Stomach (tissue), 8 donors: ENCODE measurements at regions not wholly inside any gene's neighbourhood (a gene's known extent, or its start where the extent isn't known, plus 50 kb on each side); places are given as distances from the start of the nearest gene placed in this dataset.

ENCODE experiments used
- DNase-seq, 2 donors: peaks; one replicate each; pipeline versions ENCODE4 v3.0.0 to v3.0.0-alpha.2; 2013 to 2019
- H3K27ac ChIP-seq, 5 donors: fragments of 200-600 bp in 4 of 5; sonication (generic) in 4 of 5; one replicate each; pipeline ENCODE4 v1.5.1; 2013 to 2019; ENCODE audit warnings: mild to moderate bottlenecking in 1 of 5, moderate library complexity in 1 of 5
- H3K27me3 ChIP-seq, 3 donors: fragments of 200-600 bp; sonication (generic); one replicate each; pipeline ENCODE4 v1.5.1; 2017 to 2019; ENCODE audit warnings: mixed run types in 1 of 3
- H3K36me3 ChIP-seq, 4 donors: fragments of 200-600 bp; sonication (generic); 1 replicate in 3 of 4; 2 replicates in 1 of 4; pipeline ENCODE4 v1.5.1; 2016 to 2019
- H3K4me1 ChIP-seq, 4 donors: fragments of 200-600 bp; sonication (generic); one replicate each; pipeline ENCODE4 v1.5.1; 2016 to 2019
- H3K4me3 ChIP-seq, 4 donors: fragments of 200-600 bp; sonication (generic) in 3 of 4; one replicate each; pipeline ENCODE4 v1.5.1; 2016 to 2019; ENCODE audit warnings: mild to moderate bottlenecking in 1 of 4
- H3K9me3 ChIP-seq, 4 donors: fragments of 200-600 bp; sonication (generic); one replicate each; pipeline ENCODE4 v1.5.1; 2016 to 2019
- CTCF ChIP-seq, 7 experiments: fragments of 450-650 bp in 4 of 7; fragments of 200-600 bp in 3 of 7; sonication (generic) in 3 of 7; IDR thresholded peaks; one replicate each; pipeline ENCODE4 v1.5.1; 2016 to 2019; ENCODE audit warnings: antibody characterized with exemption in 7 of 7, control low read depth in 2 of 7, mild to moderate bottlenecking in 1 of 7
- EP300 ChIP-seq: sonication (generic); formaldehyde crosslinking; IDR thresholded peaks from one replicate; pipeline ENCODE4 v1.6.1; 2017; ENCODE audit warnings: antibody characterized with exemption
- POLR2A ChIP-seq, 4 donors: fragments of 450-650 bp; IDR thresholded peaks; one replicate each; pipeline ENCODE4 v1.6.1; 2016; ENCODE audit warnings: antibody characterized with exemption in 4 of 4, control low read depth in 2 of 4, mild to moderate bottlenecking in 1 of 4, moderate library complexity in 1 of 4
- POLR2AphosphoS5 ChIP-seq, 3 donors: sonication (generic); formaldehyde crosslinking; IDR thresholded peaks; one replicate each; pipeline ENCODE4 v1.6.1; 2016; ENCODE audit warnings: antibody characterized with exemption in 3 of 3
- WGBS, 5 donors: extraction: QIAGEN DNeasy Blood & Tissue Kit in 3 of 5; methylation state at CpG; one replicate each; pipeline versions ENCODE4 v1.1.5 to v1.1.7; 2013 to 2018; 5-methylcytosine and 5-hydroxymethylcytosine counted together
- intact Hi-C: fragments of 100-400 bp; cut with DNase I; formaldehyde crosslinking; loops from one replicate; pipeline ENCODE4 v1.15.1; 2023; ENCODE audit warnings: low total_unique reads
- donor health status: healthy with polysubstance abuse.
- donor health status: Bipolar disorder and iron deficiency.
- donor health status: healthy.

GRCh38 chr6:139654309-139654708 is 279.9 kb upstream of the CITED2 start:
- 81 to 93% (median 90%) methylated on average over 5 of the region's 5 CpGs for WGBS, 5 donors
- no peaks in the 10 kb centered on the region for H3K9me3 ChIP-seq
- no peak for DNase-seq
- no peaks in the 10 kb centered on the region for H3K27me3 ChIP-seq
- no peak overlapping the region for H3K4me3 ChIP-seq
- TF ChIP-seq EP300 (no peak), CTCF (IDR thresholded peaks at IDR 0.05) (no peak), POLR2A (IDR thresholded peaks at IDR 0.05) (no peak), POLR2AphosphoS5 (IDR thresholded peaks at IDR 0.05) (no peak)
- H3K36me3 ChIP-seq: no peaks in the 10 kb centered on the region
- intact Hi-C loops: no loop called here
- H3K27ac ChIP-seq: no peak overlapping the region
- peaks cover 0 to 14% (median 4%) of the 10 kb centered on the region in 4 donors for H3K4me1 ChIP-seq

GRCh38 chr6:139653111-139653510 is 278.7 kb upstream of the CITED2 start:
- no peak for DNase-seq
- no peak overlapping the region for H3K4me3 ChIP-seq
- peaks cover 0 to 14% (median 4%) of the 10 kb centered on the region in 4 donors for H3K4me1 ChIP-seq
- no peaks in the 10 kb centered on the region for H3K36me3 ChIP-seq
- intact Hi-C loops: no loop called here
- no peaks in the 10 kb centered on the region for H3K27me3 ChIP-seq
- WGBS, 5 donors: 78 to 90% (median 86%) methylated on average over 4 of the region's 4 CpGs
- TF ChIP-seq EP300 (no peak), CTCF (IDR thresholded peaks at IDR 0.05) (no peak), POLR2A (IDR thresholded peaks at IDR 0.05) (no peak), POLR2AphosphoS5 (IDR thresholded peaks at IDR 0.05) (no peak)
- H3K27ac ChIP-seq: no peak overlapping the region
- no peaks in the 10 kb centered on the region for H3K9me3 ChIP-seq

GRCh38 chr6:139650941-139651340 is 276.5 kb upstream of the CITED2 start:
- H3K36me3 ChIP-seq: no peaks in the 10 kb centered on the region
- 68 to 79% (median 73%) methylated on average over 5 of the region's 5 CpGs for WGBS, 5 donors
- DNase-seq: no peak
- peaks cover 0 to 11% (median 3%) of the 10 kb centered on the region in 4 donors for H3K4me1 ChIP-seq
- no peak overlapping the region for H3K4me3 ChIP-seq
- H3K27me3 ChIP-seq: no peaks in the 10 kb centered on the region
- peaks cover 0 to 4% (median 0%) of the 10 kb centered on the region in 4 donors for H3K9me3 ChIP-seq
- intact Hi-C loops: no loop called here
- TF ChIP-seq CTCF (IDR thresholded peaks at IDR 0.05): no peak
- no peak for TF ChIP-seq POLR2A (IDR thresholded peaks at IDR 0.05)
- no peak for TF ChIP-seq EP300
- no peak for TF ChIP-seq POLR2AphosphoS5 (IDR thresholded peaks at IDR 0.05)
- H3K27ac ChIP-seq: no peak overlapping the region

GRCh38 chr6:139649732-139650131 is 275.3 kb upstream of the CITED2 start:
- H3K4me3 ChIP-seq: no peak overlapping the region
- H3K9me3 ChIP-seq: peaks cover 0 to 4% (median 0%) of the 10 kb centered on the region in 4 donors
- peaks cover 0 to 12% (median 6%) of the 10 kb centered on the region in 4 donors for H3K4me1 ChIP-seq
- no peaks in the 10 kb centered on the region for H3K36me3 ChIP-seq
- intact Hi-C loops: no loop called here
- WGBS, 5 donors: 83 to 93% (median 89%) methylated on average over 3 of the region's 3 CpGs
- TF ChIP-seq CTCF (IDR thresholded peaks at IDR 0.05) (no peak), POLR2A (IDR thresholded peaks at IDR 0.05) (no peak), EP300 (no peak), POLR2AphosphoS5 (IDR thresholded peaks at IDR 0.05) (no peak)
- no peak overlapping the region for H3K27ac ChIP-seq
- no peaks in the 10 kb centered on the region for H3K27me3 ChIP-seq
- no peak for DNase-seq
